HG03520 (cell line): ENCODE measurements at regions not wholly inside any gene's neighbourhood (a gene's known extent, or its start where the extent isn't known, plus 50 kb on each side); places are given as distances from the start of the nearest gene placed in this dataset.

Source experiments
- ATAC-seq: cut with Tn5 transposase; IDR thresholded peaks from one replicate; pipeline ENCODE4 v1.9.1; 2021; ENCODE audit warnings: mild to moderate bottlenecking, moderate library complexity; ENCODE audit not compliant: unreplicated experiment

DNA sequence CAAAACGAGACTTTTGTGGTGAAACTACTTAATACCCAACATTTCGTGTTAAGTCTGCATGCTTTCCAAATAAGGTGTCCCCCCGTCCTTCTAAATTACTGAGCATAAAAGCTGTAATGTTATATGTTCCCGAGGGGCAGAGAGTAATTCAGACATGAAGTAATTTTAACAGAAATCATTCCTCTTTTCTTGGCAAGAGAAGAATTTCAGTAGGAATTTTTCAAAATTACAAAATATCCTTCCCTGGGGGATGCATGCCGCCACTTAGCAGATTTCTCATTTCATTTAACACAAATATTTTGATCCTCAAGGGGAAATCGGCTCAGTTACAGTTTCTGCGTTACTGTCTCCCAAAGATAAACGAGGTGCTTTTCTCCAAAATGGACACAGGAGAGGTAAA is 213.2 kb upstream of the RHOBTB1 start:
- no peak for ATAC-seq

DNA sequence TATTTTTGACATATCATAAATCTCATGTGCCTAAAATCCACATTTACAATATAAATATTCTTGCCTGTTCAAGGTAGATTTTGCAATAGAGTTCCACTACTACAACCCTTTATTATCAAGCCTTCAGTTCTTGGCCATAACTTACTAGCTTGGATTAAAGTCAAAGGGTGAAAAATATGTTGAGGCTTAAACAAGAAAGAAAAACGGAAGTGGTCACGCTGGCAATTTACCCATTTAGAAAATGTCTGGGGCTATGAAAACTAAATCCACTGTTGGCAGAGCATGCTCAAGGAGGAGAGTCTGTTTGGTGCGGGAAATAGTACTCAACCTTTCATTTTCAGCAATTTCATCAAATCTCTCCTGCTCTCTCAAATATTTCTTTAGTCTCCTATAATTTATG is 209.8 kb upstream of the RHOBTB1 start:
- ATAC-seq = no peak

DNA sequence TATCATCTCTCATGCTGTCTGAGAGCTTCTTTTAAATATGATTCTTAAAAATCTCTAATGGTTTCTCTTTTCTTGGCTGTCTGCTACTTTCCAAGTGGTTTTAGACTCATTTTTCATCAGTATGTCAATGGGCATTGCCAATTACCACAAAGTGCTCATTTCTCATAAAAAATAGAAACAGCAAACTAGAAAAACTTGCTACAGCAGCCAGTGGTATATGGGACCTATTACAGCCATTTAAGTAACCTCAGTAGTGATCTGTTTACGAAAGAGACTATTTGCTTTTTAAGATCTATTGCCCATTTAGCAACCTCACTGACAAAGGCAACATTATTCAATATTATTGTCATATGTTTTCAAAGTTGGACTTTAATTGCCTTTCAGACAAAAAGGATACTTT is 207.1 kb upstream of the RHOBTB1 start:
- ATAC-seq = no peak

DNA sequence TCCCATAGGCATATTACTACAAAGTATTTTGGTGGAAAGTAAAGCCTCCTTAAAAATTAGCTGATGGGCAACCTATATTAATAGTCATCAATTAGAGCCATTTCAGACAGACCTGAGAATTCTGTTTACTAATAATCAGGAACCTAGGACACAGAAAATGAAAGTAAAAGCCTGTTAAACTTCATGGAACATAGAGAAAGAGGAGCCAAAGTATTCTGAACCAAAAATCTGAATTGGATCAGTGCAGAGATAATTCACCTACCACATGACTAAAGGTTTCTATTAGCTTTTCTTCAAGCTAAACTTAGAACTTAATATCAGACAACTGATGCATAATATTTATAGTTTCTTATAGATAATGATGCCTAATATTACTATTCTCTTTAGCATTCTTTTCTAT is 204.5 kb upstream of the RHOBTB1 start:
- no peak for ATAC-seq

GRCh38 chr10:61142987-61143386 is 199.0 kb upstream of the RHOBTB1 start:
- ATAC-seq = no peak

DNA sequence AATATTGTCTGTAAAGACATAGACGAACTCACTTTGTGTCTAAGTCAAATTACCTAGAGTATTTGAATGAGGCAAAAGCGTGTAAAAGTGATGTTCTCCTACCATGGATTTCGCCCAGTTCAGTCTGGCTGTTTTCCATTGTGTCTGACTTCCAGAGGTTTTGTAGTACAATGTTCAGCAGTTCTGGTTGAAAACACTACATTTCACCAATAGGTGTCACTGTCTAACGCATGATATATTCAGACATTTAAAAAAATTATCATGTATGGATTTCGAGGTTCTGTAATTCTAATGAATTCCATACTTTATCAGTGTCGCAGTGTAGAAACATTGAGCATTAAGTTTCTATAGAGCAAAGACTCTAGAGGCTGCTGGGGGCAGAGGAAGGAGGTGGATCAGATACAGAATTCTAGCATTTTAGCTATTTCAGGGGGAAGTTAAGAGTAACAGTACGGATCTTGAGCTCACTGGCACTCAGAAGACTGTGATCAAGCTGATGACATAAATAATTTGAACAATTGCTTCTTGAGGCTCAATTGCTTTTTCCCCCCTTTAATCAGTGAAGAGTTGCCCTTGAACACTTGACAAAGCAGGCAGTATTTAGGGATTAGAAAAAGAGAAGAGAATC is 196.9 kb upstream of the RHOBTB1 start:
- ATAC-seq = peak; percentile 55

- ATAC-seq = no peak
Observed at GRCh38 chr10:61139592-61139953, 195.6 kb upstream of the RHOBTB1 start.

DNA sequence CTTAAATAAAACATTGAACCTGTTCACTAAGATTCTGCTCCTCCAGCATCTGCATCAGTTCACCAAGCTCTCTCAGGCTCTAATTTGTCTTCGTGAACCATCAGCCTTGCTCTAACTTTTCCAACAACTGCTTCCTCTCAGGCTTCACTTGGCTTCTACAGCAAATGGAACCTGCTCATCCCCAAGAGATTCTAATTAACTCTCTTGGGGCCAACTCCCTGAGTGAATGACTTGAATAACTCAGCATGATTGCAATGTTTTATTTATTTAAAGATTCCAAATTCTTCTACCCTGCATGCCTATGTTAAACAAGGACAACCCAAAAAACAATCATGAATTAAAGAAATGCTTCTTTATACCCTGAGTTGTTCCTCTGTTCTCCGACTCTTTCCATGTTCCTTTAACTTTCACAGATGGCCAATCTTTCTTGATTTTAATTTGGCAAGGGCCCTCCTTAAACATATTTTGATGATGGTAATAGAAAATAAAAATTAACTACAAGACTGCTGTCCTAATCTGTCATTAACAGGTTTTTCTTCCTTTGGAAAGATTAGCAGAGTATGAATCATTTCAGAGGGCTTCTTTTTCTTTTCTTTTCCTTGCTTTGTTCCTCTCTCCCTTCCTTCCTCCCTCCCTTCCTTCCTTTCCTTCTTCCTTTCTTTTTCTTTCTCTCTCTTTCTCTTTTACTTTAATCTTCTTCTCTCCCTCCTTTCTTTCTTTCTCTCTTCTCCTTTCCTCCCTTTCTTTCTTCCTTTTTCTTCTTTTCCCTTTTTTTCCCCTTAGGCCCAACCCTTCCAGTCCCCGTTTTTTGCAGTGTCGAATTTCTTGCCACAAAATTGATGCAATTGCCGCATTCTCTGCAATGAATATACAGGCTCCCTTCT is 195.0 kb upstream of the RHOBTB1 start:
- no peak for ATAC-seq

GRCh38 chr10:61136139-61136538 is 192.2 kb upstream of the RHOBTB1 start:
- ATAC-seq = no peak

DNA sequence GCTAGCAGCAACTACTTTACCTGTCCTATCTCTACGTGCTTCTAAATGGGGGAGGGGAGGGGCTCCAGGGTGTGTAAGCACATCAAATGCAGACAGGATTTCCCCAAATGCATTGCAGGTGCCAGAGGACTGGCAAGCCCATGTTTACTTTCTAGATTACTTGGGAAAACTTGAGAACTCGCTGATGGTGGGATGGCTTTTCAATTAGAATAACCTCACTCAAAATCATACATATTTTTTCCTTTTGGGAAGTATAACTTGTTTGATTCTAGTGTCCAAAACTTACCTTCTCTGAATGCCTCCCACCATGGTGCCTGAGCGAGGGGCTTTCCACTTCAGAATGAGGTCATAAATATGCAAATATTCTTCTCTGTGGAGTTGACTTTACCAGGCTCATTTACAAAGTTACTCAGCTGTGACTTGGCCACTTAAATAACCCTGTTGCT is 191.3 kb upstream of the RHOBTB1 start:
- ATAC-seq = peak; percentile 99

DNA sequence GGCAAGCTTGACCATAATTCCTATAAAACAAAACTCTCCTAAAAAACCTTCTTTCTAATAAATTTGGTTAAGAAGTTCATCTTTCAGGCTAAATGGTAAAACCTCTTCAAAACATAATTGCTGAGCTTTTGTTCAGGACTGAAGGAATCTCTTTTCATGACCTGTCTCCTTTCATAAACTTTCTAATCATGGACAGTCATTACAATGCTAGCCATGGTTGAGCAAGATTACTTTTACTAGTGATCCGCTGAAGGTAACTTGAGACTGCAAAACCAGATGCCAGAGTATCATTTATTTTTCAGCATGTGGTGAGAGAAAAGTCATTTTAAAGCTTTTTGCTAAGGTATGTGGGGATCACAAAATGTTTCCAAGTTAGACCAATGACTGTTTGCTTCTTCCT is 186.4 kb upstream of the RHOBTB1 start:
- ATAC-seq = no peak

DNA sequence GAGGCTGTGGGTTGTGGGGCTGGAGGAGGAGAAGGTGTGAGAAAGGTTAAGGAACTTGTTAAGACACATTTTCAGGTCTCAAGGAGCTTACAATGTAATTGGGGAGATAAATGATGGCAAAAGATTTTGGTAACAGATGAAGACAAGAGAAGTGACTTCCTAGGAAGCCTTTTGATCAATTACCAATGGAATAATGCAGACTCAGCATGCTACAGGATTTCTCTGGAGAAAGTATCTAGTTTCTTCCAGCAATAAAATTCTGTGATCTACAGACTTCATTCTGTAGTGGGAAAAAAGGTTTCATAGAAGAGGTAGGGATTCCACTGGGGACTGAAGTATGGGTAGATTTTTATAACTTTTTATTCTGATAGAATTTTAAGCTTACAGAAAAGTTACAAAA is 184.2 kb upstream of the RHOBTB1 start:
- no peak for ATAC-seq

DNA sequence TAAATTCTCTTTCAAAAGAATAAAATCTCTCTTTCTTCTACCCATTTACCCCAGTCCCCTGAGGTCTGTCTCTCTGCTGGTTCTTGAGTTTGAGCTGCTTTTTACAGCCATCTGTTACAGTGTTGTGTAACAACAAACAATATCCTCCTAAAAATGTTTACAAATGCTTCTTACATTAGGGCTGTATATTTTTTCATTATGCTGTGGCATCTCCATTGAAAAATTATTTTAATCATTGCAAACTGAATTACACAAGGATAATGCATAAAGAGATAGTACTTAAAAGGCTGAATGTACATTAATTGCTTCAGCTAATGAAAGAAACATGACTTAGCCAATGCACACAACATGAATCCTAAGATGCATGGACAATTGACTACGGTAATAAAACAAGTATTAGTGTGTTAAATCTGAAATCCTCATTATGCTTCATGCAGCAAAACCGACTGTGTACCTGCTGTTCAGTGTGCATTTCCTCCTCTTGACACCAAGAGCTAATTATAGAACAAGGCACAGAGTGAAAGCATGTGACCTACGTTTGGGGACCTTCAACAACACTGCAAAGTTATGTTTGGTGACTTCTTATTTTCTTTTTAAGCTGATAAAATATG is 181.7 kb upstream of the RHOBTB1 start:
- peak; percentile 87 for ATAC-seq

DNA sequence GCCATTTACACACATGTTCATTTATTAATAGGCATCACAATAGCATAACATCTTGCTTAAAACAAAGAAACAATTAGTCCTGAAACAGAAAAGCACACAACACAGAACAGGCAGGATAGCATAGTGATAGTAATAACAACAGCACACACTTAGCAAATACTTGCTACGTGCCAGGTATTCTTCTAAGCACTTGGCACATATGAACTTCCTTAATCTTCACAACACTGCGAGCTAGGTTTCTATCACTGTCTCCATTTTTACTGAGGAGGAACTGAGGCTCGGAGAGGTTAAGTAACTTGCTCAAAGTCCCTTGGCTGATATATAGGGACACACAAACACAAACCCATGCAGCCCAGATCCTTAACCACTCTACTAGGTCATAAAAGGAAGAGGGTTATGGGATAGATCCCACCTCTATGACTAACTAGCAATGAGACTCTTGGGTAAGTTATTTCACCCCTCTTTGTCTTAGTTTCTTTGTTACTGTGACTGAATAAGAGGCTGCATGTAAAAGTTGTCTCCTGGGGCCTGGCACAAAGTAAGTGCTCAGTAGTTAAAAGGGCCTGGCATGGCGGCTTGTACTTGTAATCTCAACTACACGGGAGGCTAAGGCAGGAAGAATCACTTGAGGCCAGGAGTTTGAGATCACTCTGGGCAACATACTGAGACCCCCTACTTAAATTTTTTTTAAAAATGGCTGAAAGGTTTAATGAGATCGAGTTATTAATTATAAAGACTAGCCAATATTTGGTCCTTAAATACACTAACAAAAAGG is 181.0 kb upstream of the RHOBTB1 start:
- no peak for ATAC-seq

DNA sequence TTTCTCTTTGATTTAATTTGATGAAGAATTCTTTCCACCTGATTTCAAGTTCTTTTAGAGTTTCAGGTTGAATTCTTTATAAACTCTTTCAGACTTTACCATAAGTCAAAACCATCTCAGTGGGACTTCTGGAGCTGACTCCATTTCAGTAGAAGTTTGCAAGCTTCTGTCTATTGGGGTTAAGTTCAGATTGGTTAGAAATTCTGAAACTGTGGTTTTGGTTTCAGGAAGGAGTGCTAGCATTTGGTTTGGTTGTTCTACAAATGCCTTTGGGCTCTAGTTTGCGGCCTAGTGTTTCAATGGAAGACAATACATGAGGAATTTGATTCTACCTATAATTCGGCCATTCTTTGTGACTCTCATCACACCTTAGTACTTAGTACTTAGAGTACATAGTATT is 176.8 kb upstream of the RHOBTB1 start:
- ATAC-seq = peak; percentile 76

DNA sequence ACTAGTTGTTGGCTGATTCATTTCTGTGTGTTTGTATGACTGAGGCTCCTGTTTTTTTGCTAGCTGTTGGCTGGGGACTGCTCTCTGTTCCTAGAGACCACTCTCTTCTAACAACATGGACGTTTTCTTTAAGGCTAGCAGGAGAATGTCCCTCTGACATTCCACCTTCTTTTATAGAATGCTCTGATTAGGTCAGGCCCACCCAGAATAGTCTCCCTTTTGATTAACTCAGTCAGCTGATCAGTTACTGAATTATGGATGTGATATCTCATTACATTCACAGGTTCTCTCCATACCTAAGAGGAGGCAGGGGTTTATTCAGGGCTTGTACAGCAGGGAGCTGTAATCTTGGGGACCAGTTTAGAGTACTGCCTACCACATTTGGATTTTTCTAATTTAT is 175.6 kb upstream of the RHOBTB1 start:
- no peak for ATAC-seq

DNA sequence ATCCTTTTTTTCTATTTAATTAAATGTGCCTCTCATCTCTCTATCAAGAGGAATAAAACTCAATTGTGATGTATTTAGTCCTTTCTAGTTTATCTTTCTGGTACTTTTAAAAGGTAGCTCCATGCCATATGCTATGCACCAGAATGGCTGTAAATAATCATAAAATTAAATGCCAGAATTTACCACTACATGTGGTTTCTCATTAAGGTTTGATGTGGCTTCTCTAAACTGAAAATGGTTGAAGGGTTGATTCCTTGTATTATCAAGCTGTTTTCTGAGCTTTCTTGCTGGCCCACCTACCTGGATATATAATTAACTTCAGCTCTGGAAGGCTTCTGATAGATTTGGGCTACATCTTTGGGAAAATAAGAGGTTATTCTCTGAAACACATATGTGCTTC is 171.9 kb upstream of the RHOBTB1 start:
- ATAC-seq = no peak

- no peak for ATAC-seq
Observed at GRCh38 chr10:61112771-61113170, 168.8 kb upstream of the RHOBTB1 start.

- ATAC-seq = no peak
Observed at GRCh38 chr10:61110936-61111335, 167.0 kb upstream of the RHOBTB1 start.

- ATAC-seq = no peak
Observed at GRCh38 chr10:61110188-61110844, 166.3 kb upstream of the RHOBTB1 start.

DNA sequence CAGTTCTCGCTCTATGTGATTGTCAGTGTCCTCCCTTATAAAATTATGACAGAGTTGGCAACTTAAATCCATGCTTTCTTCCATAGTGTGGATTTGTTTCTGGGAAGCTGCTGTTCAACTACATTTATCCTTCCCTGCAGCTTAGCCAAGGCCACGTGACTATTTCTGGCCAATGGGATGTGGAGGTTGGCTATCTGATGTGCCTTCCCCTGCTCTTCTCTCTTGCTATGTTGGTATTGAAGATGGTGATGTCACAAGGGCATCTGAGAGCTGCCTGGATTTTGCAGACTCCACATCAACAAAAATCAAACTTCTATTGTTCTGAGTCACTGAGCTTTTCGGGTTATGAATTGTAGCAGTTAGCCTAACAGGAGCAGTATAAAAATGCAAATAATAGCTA is 164.9 kb upstream of the RHOBTB1 start:
- no peak for ATAC-seq
